GM18858 (cell line): ENCODE measurements at regions not wholly inside any gene's neighbourhood (a gene's known extent, or its start where the extent isn't known, plus 50 kb on each side); places are given as distances from the start of the nearest gene placed in this dataset.

Experiments used
- ATAC-seq: cut with Tn5 transposase; IDR thresholded peaks from one replicate; pipeline ENCODE4 v1.9.1; 2021; ENCODE audit not compliant: unreplicated experiment

- no peak for ATAC-seq
Observed at GRCh38 chr4:110770353-110770752, 147.5 kb upstream of the PITX2 start.

- ATAC-seq = no peak
Observed at GRCh38 chr4:110778521-110778920, 155.6 kb upstream of the PITX2 start.

GRCh38 chr4:110780538-110780937 lies 157.7 kb upstream of the PITX2 start:
- no peak for ATAC-seq

- no peak for ATAC-seq
Observed at GRCh38 chr4:110781944-110782343, 159.1 kb upstream of the PITX2 start.

GRCh38 chr4:110787109-110787508 lies 164.2 kb upstream of the PITX2 start:
- ATAC-seq = no peak

- no peak for ATAC-seq
Observed at GRCh38 chr4:110787707-110788106, 164.8 kb upstream of the PITX2 start.

GRCh38 chr4:110788302-110788701 lies 165.4 kb upstream of the PITX2 start:
- ATAC-seq = no peak

GRCh38 chr4:110792036-110792435 lies 169.2 kb upstream of the PITX2 start:
- no peak for ATAC-seq

- ATAC-seq = no peak
Observed at GRCh38 chr4:110793381-110793801, 170.5 kb upstream of the PITX2 start.

- no peak for ATAC-seq
Observed at GRCh38 chr4:110793890-110794554, 171.1 kb upstream of the PITX2 start.

GRCh38 chr4:110795971-110796370 lies 173.1 kb upstream of the PITX2 start:
- no peak for ATAC-seq

- ATAC-seq = no peak
Observed at GRCh38 chr4:110797486-110797885, 174.6 kb upstream of the PITX2 start.

- no peak for ATAC-seq
Observed at GRCh38 chr4:110798687-110799086, 175.8 kb upstream of the PITX2 start.

- no peak for ATAC-seq
Observed at GRCh38 chr4:110799211-110799610, 176.3 kb upstream of the PITX2 start.

GRCh38 chr4:110801591-110801990 lies 178.7 kb upstream of the PITX2 start:
- no peak for ATAC-seq

GRCh38 chr4:110808351-110808878 lies 185.5 kb upstream of the PITX2 start:
- ATAC-seq = no peak

- no peak for ATAC-seq
Observed at GRCh38 chr4:110815950-110816349, 193.1 kb upstream of the PITX2 start.

GRCh38 chr4:110816367-110816766 lies 193.5 kb upstream of the PITX2 start:
- ATAC-seq = no peak

GRCh38 chr4:110821186-110821585 lies 198.3 kb upstream of the PITX2 start:
- ATAC-seq = no peak

- ATAC-seq = no peak
Observed at GRCh38 chr4:110823251-110823650, 200.4 kb upstream of the PITX2 start.

GRCh38 chr4:110824344-110824743 lies 201.5 kb upstream of the PITX2 start:
- ATAC-seq = no peak

GRCh38 chr4:110826656-110827055 lies 203.8 kb upstream of the PITX2 start:
- ATAC-seq = no peak

- ATAC-seq = no peak
Observed at GRCh38 chr4:110830461-110830860, 207.6 kb upstream of the PITX2 start.
